ENCODE measurements at regions not wholly inside any gene's neighbourhood (a gene's known extent, or its start where the extent isn't known, plus 50 kb on each side); places are given as distances from the start of the nearest gene placed in this dataset.

GRCh38 chr7:13307040-13307439, 619.6 kb downstream of the ARL4A start:
- H3K36me3 ChIP-seq (ENCODE audit: insufficient read depth, low read length, poor library complexity, severe bottlenecking): no peaks in the 10 kb centered on the region
- DNase-seq (ENCODE audit: low spot score): no peak
- ChIA-PET POLR2A (ENCODE audit: low non-redundant PET) (no interaction called here), CTCF (no interaction called here)
- no peak overlapping the region for H3K4me3 ChIP-seq (ENCODE audit: low read depth, low read length, poor library complexity, severe bottlenecking)
- H3K4me1 ChIP-seq (ENCODE audit: insufficient read depth, low read length, poor library complexity, severe bottlenecking): no peaks in the 10 kb centered on the region
- no peak for TF ChIP-seq CTCF (conservative IDR thresholded peaks at IDR 0.05; ENCODE audit: low read depth, low read length)
- TF ChIP-seq EZH2 (IDR thresholded peaks at IDR 0.05; ENCODE audit: borderline replicate concordance, low read depth, low read length, poor library complexity, severe bottlenecking): no peak
- peaks cover 6% of the 10 kb centered on the region for H3K9me3 ChIP-seq (ENCODE audit: low read depth, low read length, poor library complexity, severe bottlenecking)
- H3K27ac ChIP-seq (ENCODE audit: low read depth, low read length, poor library complexity, severe bottlenecking): no peak overlapping the region
- H3K27me3 ChIP-seq (replicated peaks; ENCODE audit: insufficient read depth, low read depth, low read length, poor library complexity): no peaks in the 10 kb centered on the region
- BruUV-seq (replicated peaks): no TSS peak
- intact Hi-C loops (cut with micrococcal nuclease; ENCODE audit: unreplicated experiment): no loop called here

- no peak for DNase-seq (ENCODE audit: low spot score)
- CTCF ChIA-PET: no interaction called here
- Histone ChIP-seq H3K4me3 (ENCODE audit: low read depth, low read length, poor library complexity, severe bottlenecking) (no peak overlapping the region), H3K9me3 (ENCODE audit: low read depth, low read length, poor library complexity, severe bottlenecking) (peaks cover 19% of the 10 kb centered on the region), H3K27me3 (replicated peaks; ENCODE audit: insufficient read depth, low read depth, low read length, poor library complexity) (no peaks in the 10 kb centered on the region), H3K4me1 (ENCODE audit: insufficient read depth, low read length, poor library complexity, severe bottlenecking) (no peaks in the 10 kb centered on the region), H3K36me3 (ENCODE audit: insufficient read depth, low read length, poor library complexity, severe bottlenecking) (no peaks in the 10 kb centered on the region), H3K27ac (ENCODE audit: low read depth, low read length, poor library complexity, severe bottlenecking) (no peak overlapping the region)
- POLR2A ChIA-PET (ENCODE audit: low non-redundant PET): no interaction called here
- TF ChIP-seq EZH2 (IDR thresholded peaks at IDR 0.05; ENCODE audit: borderline replicate concordance, low read depth, low read length, poor library complexity, severe bottlenecking) (no peak), CTCF (conservative IDR thresholded peaks at IDR 0.05; ENCODE audit: low read depth, low read length) (no peak)
- BruUV-seq (replicated peaks): no TSS peak
- intact Hi-C loops (cut with micrococcal nuclease; ENCODE audit: unreplicated experiment): no loop called here
These were observed 621.0 kb downstream of the ARL4A start for GRCh38 chr7:13308423-13308822.

GRCh38 chr7:13309535-13309934, 622.1 kb downstream of the ARL4A start:
- no peaks in the 10 kb centered on the region for H3K36me3 ChIP-seq (ENCODE audit: insufficient read depth, low read length, poor library complexity, severe bottlenecking)
- H3K9me3 ChIP-seq (ENCODE audit: low read depth, low read length, poor library complexity, severe bottlenecking): peaks cover 22% of the 10 kb centered on the region
- no peaks in the 10 kb centered on the region for H3K4me1 ChIP-seq (ENCODE audit: insufficient read depth, low read length, poor library complexity, severe bottlenecking)
- TF ChIP-seq EZH2 (IDR thresholded peaks at IDR 0.05; ENCODE audit: borderline replicate concordance, low read depth, low read length, poor library complexity, severe bottlenecking): no peak
- TF ChIP-seq CTCF (conservative IDR thresholded peaks at IDR 0.05; ENCODE audit: low read depth, low read length): no peak; the same call in 1 of the 2 replicates
- POLR2A ChIA-PET (ENCODE audit: low non-redundant PET): no interaction called here
- no TSS peak for BruUV-seq (replicated peaks)
- intact Hi-C loops (cut with micrococcal nuclease; ENCODE audit: unreplicated experiment): no loop called here
- no peak overlapping the region for H3K27ac ChIP-seq (ENCODE audit: low read depth, low read length, poor library complexity, severe bottlenecking)
- no peak for DNase-seq (ENCODE audit: low spot score)
- CTCF ChIA-PET: no interaction called here
- no peak overlapping the region for H3K4me3 ChIP-seq (ENCODE audit: low read depth, low read length, poor library complexity, severe bottlenecking)
- H3K27me3 ChIP-seq (replicated peaks; ENCODE audit: insufficient read depth, low read depth, low read length, poor library complexity): no peaks in the 10 kb centered on the region
